GM13977 (cell line): ENCODE measurements at regions not wholly inside any gene's neighbourhood (a gene's known extent, or its start where the extent isn't known, plus 50 kb on each side); places are given as distances from the start of the nearest gene placed in this dataset.

Experiments
- DNase-seq: peaks from one replicate; pipeline ENCODE4 v3.0.0; 2012; ENCODE audit warnings: low spot score
- CTCF ChIP-seq: IDR thresholded peaks from 2 replicates; pipeline ENCODE4 v1.5.1; 2012; ENCODE audit warnings: mild to moderate bottlenecking, control low read depth; ENCODE audit not compliant: insufficient read depth; ENCODE audit errors: extremely low read depth, missing control alignments
- in situ Hi-C: fragments of 300-500 bp; cut with MboI; formaldehyde crosslinking; loops from one replicate; pipeline ENCODE4 v1.12.0; 2022; ENCODE audit warnings: low sequenced_read_pairs, low pct_unique_long_range_greater_than_20kb, mixed read lengths, inconsistent platforms; ENCODE audit not compliant: unreplicated experiment

GRCh38 chr13:99057310-99057975 lies 79.6 kb upstream of the DOCK9 start:
- no peak for TF ChIP-seq CTCF
- in situ Hi-C loops, result no loop called here
- no peak for DNase-seq

GRCh38 chr13:99058527-99059495 lies 80.9 kb upstream of the DOCK9 start:
- TF ChIP-seq CTCF, result no peak
- no peak for DNase-seq
- in situ Hi-C loops, result no loop called here

DNA sequence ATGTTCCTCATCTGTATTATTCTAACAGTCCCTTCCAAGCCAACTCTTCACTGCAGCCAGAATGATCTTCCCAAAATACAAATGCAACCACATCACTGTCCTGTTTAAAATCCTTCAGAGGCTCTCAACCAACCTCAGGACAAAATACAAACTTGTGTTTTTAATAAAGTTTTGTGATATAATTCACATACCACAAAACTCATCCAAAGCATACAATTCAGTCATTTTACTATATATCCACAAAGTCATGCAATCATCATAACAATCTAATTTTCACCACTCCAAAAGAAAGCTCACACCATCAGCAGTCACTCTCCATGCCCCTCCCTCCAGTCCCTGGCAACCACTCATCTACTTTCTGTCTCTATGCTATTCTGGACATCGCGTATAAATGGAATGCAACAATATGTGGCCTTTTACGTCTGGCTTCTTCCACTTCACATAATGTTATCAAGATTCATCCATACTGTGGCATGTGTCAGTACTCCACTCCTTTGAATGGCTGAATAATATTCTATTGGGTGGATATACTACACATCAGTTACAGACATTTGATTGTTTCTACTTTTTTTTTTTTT lies 81.7 kb upstream of the DOCK9 start:
- TF ChIP-seq CTCF, result no peak
- DNase-seq, result no peak
- in situ Hi-C loops, result no loop called here

GRCh38 chr13:99061411-99061810 lies 83.5 kb upstream of the DOCK9 start:
- TF ChIP-seq CTCF, result no peak
- DNase-seq, result no peak
- in situ Hi-C loops, result no loop called here

DNA sequence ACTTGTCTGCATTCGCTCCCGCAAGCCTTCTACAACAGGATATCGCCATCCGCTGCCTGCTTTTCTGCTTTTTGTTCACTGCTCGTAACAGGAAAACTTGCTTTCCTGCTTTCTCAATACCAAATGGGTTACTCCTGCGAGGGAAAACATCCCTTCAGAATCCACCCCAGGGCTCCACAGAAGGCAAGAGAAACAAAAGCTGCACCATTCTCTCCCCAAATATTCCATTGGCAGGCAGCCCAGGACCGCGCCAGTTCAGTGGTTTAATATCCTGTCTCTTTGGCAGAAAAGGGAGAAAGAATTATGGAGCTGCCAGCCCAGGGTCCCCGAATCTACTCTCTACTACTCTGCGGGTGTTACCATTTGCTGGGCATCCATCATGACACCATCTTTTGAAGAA lies 84.7 kb upstream of the DOCK9 start:
- in situ Hi-C loops, result no loop called here
- no peak for TF ChIP-seq CTCF
- DNase-seq, result no peak

- no peak for TF ChIP-seq CTCF
- in situ Hi-C loops, result no loop called here
- DNase-seq, result no peak
These were observed 85.3 kb upstream of the DOCK9 start for GRCh38 chr13:99063178-99063577.
